ENCODE measurements at regions not wholly inside any gene's neighbourhood (a gene's known extent, or its start where the extent isn't known, plus 50 kb on each side); places are given as distances from the start of the nearest gene placed in this dataset.

DNA sequence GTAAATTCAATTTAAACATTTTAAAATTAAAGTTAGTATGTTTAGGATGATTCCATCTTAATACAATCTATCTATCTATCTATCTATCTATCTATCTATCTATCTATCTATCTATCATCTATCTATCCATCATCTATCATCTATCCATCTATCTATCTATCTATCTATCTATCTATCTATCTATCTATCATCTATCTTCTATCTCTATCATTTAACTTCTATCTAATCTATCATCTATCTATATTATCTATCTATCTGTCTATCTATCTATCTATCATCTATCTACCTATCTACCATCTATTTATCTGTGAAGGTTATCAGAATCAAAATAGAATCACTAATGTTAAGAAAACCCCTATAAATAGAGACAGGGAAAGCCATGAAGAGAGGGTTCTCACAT is 78.3 kb downstream of the RAMP3 start:
- no peak for DNase-seq (ENCODE audit: low read depth)

DNA sequence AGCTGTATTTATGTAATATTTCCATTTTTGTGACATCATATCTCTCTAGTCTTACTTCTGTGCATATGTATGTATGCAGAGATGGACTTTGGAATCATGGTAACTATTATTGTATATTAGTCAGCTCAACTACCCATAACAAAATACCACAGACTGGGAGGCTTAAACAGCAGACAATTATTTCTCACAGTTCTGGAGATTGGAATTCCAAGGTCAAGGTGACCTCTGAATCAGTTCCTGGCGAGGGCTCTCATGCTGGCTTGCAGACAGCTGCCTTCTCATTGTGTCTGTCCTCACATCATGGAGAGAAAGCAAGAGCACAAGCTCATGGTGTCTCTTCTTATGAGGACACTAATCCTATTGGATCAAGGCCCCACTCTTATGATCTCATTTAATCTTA is 79.1 kb downstream of the RAMP3 start:
- no peak for DNase-seq (ENCODE audit: low read depth)

DNA sequence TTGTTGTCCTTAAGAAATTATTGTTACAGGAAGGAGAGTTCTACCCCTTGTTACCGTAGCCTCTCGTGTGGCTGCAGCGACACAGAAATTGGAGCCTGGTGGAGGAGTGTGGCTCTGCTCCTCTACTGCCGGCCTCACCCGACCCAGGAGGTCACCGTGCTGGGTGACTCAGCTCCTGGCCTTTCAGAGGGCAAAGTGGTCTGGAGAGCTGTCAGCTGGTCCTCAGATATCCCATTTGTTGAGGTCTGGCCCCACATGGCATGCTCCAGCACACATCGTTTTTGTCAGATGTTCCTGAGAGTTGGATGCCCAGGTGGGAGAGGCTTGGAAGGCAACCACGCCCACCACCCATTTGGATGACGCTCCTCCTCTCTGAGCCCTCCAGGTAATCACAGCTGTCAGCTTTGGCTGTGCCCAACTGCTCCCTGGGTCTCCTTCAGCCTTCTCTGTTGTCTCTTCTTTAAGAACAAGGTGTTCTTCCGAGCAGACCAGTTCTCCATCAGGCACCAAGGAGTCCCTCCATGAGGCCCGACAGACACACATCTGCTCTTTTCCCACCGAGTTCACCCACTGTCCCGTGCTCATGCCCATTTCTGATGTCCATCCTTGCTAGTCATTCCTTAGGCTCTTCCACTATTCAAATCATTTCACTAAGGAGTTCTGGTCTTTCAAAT is 80.3 kb downstream of the RAMP3 start:
- no peak for DNase-seq (ENCODE audit: low read depth)

DNA sequence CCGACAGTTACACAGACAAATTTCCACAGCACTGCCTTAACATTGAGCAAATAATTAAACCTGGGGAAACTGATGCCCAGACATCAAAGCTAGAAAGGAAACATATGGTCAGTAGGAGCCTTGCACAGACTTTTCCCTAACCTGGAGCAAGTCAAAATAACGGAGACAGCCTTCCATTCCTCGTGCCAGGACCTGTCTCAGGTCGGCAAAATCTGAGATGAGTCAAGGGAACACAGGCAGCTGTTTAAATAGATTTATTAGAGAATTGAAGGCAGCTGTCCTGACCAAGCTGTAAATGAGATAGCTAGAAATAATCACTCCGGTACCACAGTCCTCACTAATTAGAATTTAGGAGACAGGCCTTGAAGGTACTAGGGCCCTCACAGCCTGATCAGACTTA is 81.2 kb downstream of the RAMP3 start:
- DNase-seq (ENCODE audit: low read depth): no peak

DNA sequence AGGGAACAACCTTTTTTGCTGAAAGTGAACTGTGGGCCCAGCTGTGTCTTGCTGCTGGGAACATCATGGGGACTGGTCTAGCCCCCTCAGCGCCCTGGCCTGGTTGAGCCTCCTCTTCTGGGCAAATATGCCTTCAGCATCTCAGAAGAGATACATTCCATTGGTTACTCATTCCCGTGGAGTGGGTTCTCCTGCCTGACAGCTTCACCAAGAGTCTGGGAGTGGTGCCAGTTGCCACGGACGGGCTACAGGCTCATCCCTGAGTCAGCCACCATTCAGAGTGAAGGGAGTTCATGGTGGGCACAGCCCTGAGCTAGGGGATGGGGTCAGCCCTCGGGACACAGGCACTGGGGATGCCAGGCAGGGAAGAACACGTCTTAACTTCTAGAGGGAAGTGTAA is 81.9 kb downstream of the RAMP3 start:
- no peak for DNase-seq (ENCODE audit: low read depth)

DNA sequence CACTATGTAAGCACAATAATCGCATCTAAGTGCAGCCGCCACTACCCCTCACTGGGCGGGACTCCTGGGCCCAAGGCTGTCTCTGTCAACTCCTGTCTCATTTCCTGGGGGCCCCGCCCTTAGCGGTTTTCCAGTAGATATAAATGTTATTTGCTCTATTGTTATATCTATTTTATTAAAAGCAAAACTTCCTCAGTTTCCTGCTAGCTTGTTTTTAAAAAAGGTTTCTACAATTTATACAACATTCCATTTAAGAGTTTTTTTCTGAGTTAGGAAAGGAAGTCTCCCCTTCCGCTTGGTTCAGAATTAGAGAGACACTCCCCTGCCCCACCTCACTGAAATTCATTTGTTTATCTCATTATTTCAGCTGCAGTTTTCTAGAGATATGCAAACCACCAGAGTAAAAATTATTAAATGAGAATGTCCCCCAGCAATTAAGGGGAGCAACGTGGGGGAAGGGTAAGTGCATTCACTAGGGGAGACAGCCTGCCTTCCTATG is 82.7 kb downstream of the RAMP3 start:
- DNase-seq (ENCODE audit: low read depth): no peak

DNA sequence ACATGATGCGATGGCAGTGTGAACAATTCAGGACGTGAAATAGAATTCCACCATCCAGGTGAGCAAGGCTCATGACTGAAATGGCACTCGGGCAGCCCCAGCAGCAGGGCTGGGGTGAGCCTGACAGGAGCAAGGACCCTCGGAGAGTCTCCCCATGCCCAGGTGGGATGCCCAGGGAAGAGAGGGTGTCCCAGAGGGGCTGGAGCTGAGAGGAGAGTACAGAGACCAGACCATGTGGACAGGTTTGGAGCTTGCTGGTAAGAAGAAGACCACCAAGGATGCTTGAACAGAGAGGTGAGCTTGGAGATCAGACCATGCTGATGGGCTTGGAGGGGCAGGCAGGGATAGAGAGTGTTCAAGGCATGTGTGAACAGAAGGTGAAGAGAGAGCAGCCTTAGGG is 83.3 kb downstream of the RAMP3 start:
- no peak for DNase-seq (ENCODE audit: low read depth)

DNA sequence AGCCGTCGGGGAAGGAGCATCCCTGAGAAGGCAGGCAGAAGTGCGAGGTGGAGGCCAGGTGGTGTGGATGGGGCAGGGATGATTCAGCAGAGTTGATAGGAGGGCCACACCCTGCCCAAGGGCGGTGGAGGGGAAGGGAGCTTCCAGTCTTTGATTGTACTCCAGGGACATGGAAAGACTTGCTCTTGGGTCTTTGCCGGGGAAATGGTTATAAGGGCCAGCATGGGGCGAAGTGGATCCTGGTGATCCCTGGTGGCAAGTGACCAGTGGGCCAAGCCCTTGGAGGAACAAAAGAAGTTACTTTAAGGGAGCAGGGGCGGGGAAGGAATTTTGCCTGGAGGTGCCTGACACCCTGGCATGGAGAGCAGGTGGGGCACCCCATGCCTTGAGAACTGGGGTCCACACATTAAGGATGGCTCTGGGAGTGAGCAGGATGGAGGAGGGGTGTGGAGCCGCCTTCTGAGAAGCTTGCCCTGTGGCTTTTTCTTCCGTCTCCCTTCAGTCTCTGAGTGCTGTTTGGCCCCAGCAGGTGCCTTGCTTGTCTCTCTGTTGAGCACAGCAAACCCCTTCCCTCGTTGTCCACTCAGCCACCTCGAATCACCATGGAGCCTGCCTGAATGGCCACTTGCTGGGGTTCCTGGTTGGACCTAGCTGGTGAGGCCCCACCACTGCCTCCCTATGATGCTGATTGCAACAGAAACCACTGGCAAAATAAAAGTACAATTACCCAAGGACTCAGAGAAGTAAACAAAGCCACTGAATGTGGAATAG is 83.9 kb downstream of the RAMP3 start:
- DNase-seq (ENCODE audit: low read depth): no peak

DNA sequence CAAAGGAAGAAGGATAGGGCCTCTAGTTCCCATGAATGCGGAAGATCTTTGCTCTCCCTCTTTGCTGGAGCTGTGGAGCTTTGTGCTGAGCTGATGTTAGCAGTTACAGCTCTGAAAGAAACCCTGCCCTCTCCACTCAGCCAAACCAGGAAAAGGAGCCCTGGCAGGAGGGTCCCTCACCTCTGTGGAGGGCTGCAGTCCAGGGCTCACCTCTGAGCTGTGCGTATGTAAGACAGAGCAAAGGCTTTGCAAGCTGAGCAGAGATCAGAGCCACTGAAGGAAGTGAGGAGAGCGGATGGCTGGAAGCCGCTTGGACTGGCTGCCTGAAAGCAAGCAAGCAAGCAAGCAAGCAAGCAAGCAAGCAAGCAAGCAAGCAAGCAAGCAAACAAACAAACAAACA is 84.7 kb downstream of the RAMP3 start:
- DNase-seq (ENCODE audit: low read depth): no peak

DNA sequence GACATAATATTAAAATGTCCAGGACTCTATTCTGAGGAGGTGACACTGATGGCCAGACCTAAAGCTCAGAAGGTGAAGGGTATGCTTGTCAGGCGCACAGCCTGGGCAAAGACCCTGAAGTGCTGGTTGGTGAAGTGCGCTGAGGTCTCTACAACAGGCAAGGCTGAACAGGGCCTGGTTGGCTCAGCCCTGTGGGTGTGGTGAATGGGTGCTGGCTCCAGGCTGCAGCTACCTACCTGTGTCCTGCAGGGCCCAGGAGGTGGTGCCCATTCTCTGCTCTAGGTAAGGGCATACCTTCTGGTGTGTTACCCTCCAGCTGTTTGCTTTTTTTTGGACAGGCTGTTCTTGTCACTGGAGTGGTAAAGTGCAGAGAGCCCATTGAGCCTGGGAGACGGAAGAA is 85.1 kb downstream of the RAMP3 start:
- DNase-seq (ENCODE audit: low read depth): no peak

DNA sequence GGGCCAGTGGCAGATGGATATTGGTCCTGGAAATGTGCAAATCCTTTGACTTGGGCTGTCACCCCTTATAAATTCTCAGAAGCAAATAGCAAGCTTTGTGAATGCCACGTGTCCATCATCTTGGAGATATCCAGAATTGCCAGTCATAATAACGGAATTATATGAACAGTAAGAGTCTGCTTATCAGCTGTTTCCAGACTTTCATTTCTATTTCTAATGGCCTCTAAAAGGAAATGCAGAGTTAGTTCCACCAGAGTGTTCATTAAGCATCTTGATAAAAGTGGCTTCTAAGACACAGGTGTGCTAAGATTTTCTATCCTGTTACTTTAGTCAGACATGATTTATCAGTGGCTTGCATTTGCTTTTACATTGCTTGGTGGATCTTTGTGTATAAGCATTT is 87.4 kb downstream of the RAMP3 start:
- DNase-seq (ENCODE audit: low read depth): no peak

DNA sequence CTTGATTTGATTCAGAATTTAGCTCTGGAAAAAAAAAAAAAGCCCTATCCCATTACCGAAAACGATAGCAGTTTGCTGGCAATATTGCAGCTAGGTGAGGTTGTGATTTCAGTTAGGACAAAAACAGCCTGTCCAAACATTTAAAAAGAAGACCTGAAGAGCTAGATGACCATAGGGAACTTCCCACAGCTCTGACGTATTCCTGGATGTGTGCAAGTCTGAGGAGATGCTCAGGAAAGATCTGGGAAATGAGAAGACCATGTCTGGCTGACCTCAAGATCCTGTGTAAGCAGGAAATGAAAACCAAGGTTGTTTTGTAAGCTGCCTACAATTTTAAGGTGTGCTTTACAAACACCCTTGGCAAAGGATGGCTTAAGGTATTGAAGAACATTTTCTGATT is 88.7 kb downstream of the RAMP3 start:
- no peak for DNase-seq (ENCODE audit: low read depth)

DNA sequence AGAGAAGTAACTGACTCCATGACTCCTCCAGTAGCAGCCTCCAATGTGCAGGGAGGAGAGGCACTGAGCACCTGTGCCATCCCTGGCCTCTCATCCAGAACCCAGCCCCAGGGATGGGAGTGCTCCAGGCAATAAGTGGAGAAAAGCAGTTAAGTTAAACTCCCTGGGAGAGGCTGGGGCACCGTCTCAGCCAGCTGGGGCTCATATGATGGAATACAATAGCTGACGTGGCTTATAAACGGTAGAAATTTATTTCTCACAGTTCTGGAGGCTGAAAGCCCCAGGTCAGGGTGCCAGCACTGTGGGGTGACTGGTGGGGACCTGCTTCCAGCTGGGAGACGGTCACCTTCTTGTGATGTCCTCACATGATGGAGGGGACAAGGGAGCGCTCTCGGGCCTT is 94.7 kb downstream of the RAMP3 start:
- DNase-seq (ENCODE audit: low read depth): no peak

DNA sequence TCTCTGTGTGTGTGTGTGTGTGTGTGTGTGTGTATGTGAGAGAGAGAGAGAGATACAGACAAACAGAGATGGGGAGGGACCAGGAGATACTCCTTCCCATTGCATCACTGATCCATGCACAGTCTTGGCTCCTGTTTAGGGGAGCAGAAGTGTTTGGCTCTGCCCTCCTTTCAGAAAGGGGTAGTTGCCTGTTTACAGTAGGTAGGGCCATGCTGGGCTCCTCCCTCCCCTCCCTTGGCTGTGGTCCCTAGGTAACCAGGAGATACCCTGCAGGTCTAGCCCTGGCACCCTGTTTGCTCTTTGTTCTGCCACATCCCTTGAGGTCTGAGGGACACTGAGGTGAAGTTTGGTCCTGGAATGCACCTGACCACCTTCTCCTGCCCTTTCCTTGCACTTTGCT is 95.3 kb downstream of the RAMP3 start:
- DNase-seq (ENCODE audit: low read depth): no peak

DNA sequence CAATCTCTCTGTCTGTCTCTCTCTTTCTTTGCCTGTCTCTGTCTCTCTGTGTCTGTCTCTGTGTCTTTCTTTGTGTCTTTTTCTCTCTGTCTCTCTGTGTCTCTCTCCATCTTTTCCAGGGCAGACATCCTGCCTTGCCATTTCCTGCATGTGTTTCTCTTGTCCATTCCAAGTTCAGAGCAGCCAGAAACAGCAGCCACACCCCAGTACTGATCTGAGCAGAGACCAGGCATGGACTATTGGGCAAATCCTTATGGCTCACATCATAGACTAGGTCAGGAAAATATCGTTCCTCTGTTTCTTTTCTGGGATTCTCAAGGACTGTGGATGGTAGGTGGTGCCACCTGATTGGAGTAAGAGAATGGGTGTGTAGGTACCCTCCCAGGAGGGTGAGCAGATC is 95.8 kb downstream of the RAMP3 start:
- no peak for DNase-seq (ENCODE audit: low read depth)

DNA sequence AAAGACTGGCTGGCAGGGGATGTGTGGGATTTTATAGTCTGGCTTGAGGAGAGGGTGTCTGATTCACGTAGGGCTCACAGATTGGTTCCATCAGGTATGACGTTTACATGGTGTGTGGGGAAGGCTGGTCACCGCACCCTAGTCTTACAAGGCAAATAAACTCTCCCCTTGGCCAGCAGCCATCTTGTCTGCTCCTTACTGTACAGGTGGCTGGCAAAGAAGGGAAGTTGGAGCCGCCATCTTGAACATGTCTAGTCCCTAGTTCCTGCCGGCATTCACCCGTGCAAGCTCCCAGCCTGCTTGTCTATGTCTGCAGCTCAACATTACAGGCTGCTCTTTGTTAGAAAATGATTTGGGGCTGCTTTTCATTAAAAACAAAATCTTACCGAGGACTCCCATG is 97.6 kb downstream of the RAMP3 start:
- no peak for DNase-seq (ENCODE audit: low read depth)

DNA sequence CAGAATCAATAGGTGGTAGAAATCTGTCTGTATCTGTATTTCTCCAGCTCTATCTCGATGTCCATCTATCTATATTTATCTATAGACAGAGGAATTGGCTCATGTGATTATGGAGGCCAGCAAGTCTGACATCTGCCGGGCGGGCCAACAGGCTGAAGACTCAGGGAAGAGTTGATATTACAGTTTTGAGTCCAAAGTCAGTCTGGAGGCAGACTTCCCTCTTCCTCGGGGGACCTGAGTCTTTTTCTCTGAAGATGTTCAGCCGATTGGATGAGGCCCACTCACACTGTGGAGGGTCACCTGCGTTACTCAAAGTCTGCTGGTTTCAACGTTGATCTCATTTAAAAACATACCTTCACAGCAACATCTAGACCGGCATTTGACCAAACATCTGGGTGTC is 98.7 kb downstream of the RAMP3 start:
- no peak for DNase-seq (ENCODE audit: low read depth)

DNA sequence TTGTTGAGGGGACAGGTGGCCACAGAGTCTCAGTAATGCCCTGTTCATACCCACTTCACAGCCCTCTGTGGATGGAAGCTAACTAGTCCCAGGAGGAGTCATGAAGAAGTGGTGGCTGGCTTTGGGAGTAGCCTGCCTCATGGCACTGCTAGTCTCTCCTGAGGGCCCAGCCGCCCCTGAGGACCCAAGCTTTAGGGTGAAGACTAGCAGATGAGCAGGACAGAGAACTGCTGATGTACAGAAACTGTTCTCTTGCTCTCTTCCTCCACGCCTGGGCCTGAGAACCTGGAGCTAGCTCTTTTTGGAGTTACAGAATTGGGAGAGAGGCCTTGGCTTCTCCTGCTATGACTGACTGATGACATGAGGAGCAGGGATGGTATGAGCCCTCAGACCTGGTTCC is 99.2 kb downstream of the RAMP3 start:
- DNase-seq (ENCODE audit: low read depth): no peak

DNA sequence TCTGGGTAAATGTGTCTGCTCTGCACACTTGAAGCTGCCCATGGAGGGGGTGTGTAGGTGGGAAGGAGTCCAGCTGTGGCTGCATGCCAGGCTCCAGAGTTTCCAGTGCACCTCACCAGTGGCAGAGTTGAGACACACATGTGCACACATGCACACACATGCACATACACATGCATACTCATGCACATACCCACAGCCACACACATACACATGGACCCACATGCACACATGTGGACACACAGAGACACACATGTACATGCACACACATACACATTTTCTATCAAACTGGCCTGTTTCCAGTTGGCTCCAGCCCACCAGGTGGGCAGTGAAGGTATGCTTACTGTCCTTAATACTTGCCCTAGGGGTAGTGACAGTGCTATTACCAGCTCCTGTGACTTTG is 99.7 kb downstream of the RAMP3 start:
- no peak for DNase-seq (ENCODE audit: low read depth)

DNA sequence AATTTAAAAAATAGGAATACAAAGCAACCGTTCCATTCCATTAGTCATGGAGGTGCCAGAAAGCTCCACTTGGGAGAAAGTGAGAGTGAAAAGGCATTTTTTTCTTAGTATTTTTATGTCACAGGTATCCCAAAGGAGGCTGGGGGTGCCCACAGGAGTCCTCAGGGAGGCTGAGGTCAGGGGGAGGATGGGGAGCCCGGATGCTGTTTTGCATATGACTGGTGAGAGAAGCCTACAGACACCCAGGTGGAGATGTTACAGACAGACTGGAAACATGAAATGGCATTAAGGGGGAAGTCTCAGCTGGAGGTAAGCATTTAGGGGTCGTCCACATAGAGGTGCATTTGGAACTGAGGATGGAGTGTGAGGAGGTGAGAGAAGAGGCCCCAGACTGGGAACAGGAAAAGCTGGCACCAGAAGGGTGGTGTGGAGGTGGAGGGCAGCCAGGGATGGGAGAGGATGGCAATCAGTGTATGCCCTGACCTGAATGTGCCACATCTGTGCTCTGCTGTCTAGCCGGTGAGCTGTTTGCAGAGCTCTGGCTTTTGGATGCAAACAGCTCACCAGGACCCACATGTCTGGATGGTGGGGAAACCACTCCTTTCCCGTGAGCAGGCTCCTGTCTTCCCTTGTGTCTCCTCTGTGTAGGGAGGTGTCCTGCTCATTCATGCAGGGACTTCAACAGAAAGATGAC is 101.1 kb downstream of the RAMP3 start:
- DNase-seq (ENCODE audit: low read depth): no peak

DNA sequence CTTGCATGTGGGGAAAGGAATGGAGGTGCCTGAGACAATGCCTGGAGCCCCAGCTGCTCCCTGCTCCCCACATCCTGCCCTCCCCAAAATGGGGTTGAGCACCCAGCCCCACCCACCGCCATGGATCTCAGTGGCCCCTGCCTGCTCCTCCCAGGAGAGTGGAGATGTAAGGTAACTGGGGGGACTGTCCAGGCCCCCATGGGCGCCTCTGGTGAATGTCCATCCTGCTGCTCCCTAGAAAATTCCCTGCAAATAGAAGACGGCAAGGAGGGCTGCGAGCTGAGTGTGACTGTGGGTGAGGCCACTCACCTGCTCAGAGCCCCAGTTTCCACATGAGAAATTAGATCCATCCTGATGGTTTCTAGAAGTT is 101.6 kb downstream of the RAMP3 start:
- no peak for DNase-seq (ENCODE audit: low read depth)

DNA sequence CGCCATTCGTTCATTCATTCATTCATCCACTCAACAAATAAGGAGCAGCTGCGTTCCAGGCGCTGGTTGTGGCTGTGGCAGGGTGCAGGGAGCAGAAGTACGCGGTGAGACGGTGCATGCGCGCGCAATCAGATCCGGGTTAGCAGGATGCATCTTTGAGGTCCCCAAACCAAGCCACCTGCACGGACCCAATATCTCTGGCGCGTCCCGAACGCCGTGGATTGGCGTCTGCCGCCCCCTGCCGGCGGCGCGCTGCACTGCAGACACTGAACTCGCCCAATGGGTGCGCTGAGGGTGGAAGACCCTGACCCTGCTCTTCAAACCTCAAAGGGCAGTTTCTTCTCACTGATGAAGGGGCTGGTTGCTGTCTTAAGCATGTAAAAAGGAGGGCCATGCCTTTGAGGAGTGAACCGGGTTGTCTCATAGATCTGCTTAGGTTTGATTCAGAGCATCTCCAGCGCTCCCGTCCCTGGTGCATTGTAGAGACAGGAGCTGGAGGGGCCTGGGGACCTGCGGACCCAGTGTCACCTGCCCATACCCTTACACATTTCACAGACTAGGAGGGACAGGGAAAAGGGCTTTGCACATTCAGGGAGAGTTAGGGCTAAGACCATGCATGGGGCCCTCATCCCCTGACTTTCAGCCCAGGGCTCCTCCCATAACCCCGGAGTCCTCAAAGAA is 102.5 kb downstream of the RAMP3 start:
- DNase-seq (ENCODE audit: low read depth): peak; percentile 78

DNA sequence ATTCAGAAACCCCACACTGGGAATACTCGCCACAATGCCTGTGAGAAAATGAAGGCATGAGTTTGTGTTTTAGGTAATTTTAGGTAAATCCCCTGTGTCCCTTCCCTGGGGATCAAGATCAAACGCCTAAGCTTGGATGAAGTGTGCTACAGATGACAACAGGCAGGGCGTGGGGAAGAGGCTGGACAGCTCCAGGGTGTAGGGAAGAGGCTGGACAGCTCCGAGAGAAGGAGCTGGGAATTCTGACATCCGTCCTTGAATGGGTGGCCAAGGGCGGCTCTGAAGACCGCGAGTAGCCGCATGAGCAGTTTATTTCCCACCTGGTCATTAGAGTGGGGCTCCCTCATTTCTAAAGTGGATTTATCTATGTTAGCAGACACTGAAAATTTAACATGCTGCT is 109.7 kb downstream of the RAMP3 start:
- DNase-seq (ENCODE audit: low read depth): no peak
